ENCODE measurements at regions not wholly inside any gene's neighbourhood (a gene's known extent, or its start where the extent isn't known, plus 50 kb on each side); places are given as distances from the start of the nearest gene placed in this dataset.

GRCh38 chr15:62570405-62570783, 405.3 kb upstream of the C2CD4B start:
- H3K4me3 Mint-ChIP-seq, result no peak overlapping the region
- ATAC-seq (ENCODE audit: low read depth) (no peak), DNase-seq (no peak)
- H3K4me1 Mint-ChIP-seq, result peaks cover 4% of the 10 kb centered on the region
- H3K36me3 Mint-ChIP-seq, result no peaks in the 10 kb centered on the region
- H3K27ac Mint-ChIP-seq, result no peak overlapping the region
- POLR2A ChIA-PET, result no interaction called here
- peaks cover 6% of the 10 kb centered on the region for H3K27me3 Mint-ChIP-seq
- H3K9me3 Mint-ChIP-seq, result no peaks in the 10 kb centered on the region

DNA sequence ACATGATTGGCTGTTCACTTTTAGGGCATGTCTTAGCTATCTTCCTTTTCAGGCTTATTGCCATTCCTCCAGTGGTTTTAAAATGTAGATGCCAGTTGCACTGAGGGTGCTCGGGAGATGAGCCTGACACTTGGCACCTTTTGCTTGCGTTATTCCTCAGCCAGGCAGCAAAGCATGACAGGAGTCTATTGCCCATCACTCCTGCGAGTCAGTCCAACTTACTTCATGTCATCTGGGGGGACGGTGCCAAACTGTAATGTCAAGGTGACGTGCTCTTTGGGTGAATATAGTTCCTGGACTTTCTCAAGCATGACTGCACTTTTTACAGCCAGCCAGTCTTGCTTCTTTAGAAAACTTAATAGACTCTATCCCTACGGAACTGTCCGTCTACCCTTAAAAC, 406.0 kb upstream of the C2CD4B start:
- no peak overlapping the region for H3K4me3 Mint-ChIP-seq
- no peak for DNase-seq
- H3K27ac Mint-ChIP-seq, result no peak overlapping the region
- no peaks in the 10 kb centered on the region for H3K9me3 Mint-ChIP-seq
- H3K27me3 Mint-ChIP-seq, result peaks cover 8% of the 10 kb centered on the region
- POLR2A ChIA-PET, result no interaction called here
- H3K36me3 Mint-ChIP-seq, result no peaks in the 10 kb centered on the region
- ATAC-seq (ENCODE audit: low read depth), result no peak
- H3K4me1 Mint-ChIP-seq, result peaks cover 4% of the 10 kb centered on the region

GRCh38 chr15:62572797-62573196, 407.7 kb upstream of the C2CD4B start:
- POLR2A ChIA-PET, result no interaction called here

DNA sequence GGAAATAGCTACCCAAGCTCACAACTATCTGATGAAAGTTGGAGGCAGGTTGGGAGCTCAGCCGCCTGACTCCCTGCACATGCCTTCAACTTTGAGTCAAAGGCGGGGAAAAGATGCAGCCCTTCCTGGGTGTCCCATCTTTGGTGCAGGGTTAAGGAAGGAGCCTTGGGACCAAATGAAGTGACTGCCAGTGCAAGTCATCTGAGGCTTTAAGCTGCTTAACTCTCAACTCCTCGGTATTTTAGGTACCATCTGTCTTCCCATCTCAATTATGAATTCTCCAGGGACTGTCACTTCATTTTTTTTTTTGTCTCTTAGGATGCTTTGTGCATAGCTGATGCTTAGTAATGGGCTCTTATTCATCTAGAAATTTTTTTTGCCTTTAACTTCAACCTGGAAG, 408.8 kb upstream of the C2CD4B start:
- DNase-seq (no peak), ATAC-seq (ENCODE audit: low read depth) (no peak)
- Mint-ChIP-seq H3K9me3 (no peaks in the 10 kb centered on the region), H3K4me3 (no peak overlapping the region), H3K4me1 (peaks cover 4% of the 10 kb centered on the region), H3K27me3 (peaks cover 6% of the 10 kb centered on the region), H3K36me3 (no peaks in the 10 kb centered on the region), H3K27ac (no peak overlapping the region)
- POLR2A ChIA-PET, result interaction anchor here (0.7 kb wide), 1 partner anchor 219 kb away, joined by 5 read pairs; no protein-coding TSS in a partner anchor

More at GRCh38 chr15:62572797-62573196, 407.7 kb upstream of the C2CD4B start:
- no peaks in the 10 kb centered on the region for H3K36me3 Mint-ChIP-seq
- peaks cover 6% of the 10 kb centered on the region for H3K27me3 Mint-ChIP-seq
- no peak overlapping the region for H3K4me3 Mint-ChIP-seq
- peaks cover 4% of the 10 kb centered on the region for H3K4me1 Mint-ChIP-seq
- ATAC-seq (ENCODE audit: low read depth) (no peak), DNase-seq (no peak)
- no peak overlapping the region for H3K27ac Mint-ChIP-seq
- H3K9me3 Mint-ChIP-seq, result no peaks in the 10 kb centered on the region

GRCh38 chr15:62578546-62578945, 413.5 kb upstream of the C2CD4B start:
- DNase-seq, result no peak
- no peak for ATAC-seq (ENCODE audit: low read depth)
- Mint-ChIP-seq H3K27ac (no peak overlapping the region), H3K27me3 (peaks cover 8% of the 10 kb centered on the region), H3K4me1 (no peaks in the 10 kb centered on the region), H3K9me3 (no peaks in the 10 kb centered on the region), H3K4me3 (no peak overlapping the region), H3K36me3 (no peaks in the 10 kb centered on the region)
- POLR2A ChIA-PET, result no interaction called here

GRCh38 chr15:62578960-62579359, 413.9 kb upstream of the C2CD4B start:
- Mint-ChIP-seq H3K36me3 (no peaks in the 10 kb centered on the region), H3K27me3 (peaks cover 8% of the 10 kb centered on the region), H3K9me3 (no peaks in the 10 kb centered on the region), H3K4me1 (no peaks in the 10 kb centered on the region), H3K4me3 (no peak overlapping the region), H3K27ac (no peak overlapping the region)
- POLR2A ChIA-PET, result no interaction called here
- DNase-seq (no peak), ATAC-seq (ENCODE audit: low read depth) (no peak)

GRCh38 chr15:62579842-62580241, 414.8 kb upstream of the C2CD4B start:
- Mint-ChIP-seq H3K4me3 (no peak overlapping the region), H3K27me3 (peaks cover 5% of the 10 kb centered on the region), H3K27ac (no peak overlapping the region), H3K4me1 (no peaks in the 10 kb centered on the region), H3K9me3 (no peaks in the 10 kb centered on the region), H3K36me3 (no peaks in the 10 kb centered on the region)
- ATAC-seq (ENCODE audit: low read depth) (no peak), DNase-seq (no peak)
- POLR2A ChIA-PET, result no interaction called here

- DNase-seq, result no peak
- Mint-ChIP-seq H3K27me3 (peaks cover 1% of the 10 kb centered on the region), H3K36me3 (no peaks in the 10 kb centered on the region), H3K27ac (no peak overlapping the region), H3K9me3 (no peaks in the 10 kb centered on the region), H3K4me3 (no peak overlapping the region), H3K4me1 (no peaks in the 10 kb centered on the region)
- no peak for ATAC-seq (ENCODE audit: low read depth)
- POLR2A ChIA-PET, result no interaction called here
These were observed 417.5 kb upstream of the C2CD4B start for GRCh38 chr15:62582580-62582979.

GRCh38 chr15:62584301-62585235, 419.5 kb upstream of the C2CD4B start:
- no peak overlapping the region for H3K4me3 Mint-ChIP-seq
- POLR2A ChIA-PET, result no interaction called here
- no peaks in the 10 kb centered on the region for H3K9me3 Mint-ChIP-seq
- H3K4me1 Mint-ChIP-seq, result no peaks in the 10 kb centered on the region
- H3K36me3 Mint-ChIP-seq, result no peaks in the 10 kb centered on the region
- H3K27ac Mint-ChIP-seq, result no peak overlapping the region
- H3K27me3 Mint-ChIP-seq, result no peaks in the 10 kb centered on the region
- DNase-seq (no peak), ATAC-seq (ENCODE audit: low read depth) (no peak)

GRCh38 chr15:62588938-62589670, 424.0 kb upstream of the C2CD4B start:
- Mint-ChIP-seq H3K36me3 (no peaks in the 10 kb centered on the region), H3K9me3 (no peaks in the 10 kb centered on the region), H3K4me1 (no peaks in the 10 kb centered on the region), H3K4me3 (no peak overlapping the region), H3K27ac (no peak overlapping the region), H3K27me3 (peaks cover 11% of the 10 kb centered on the region)
- DNase-seq (no peak), ATAC-seq (ENCODE audit: low read depth) (no peak)
- POLR2A ChIA-PET, result no interaction called here

- H3K4me3 Mint-ChIP-seq, result no peak overlapping the region
- DNase-seq (no peak), ATAC-seq (ENCODE audit: low read depth) (no peak)
- no peaks in the 10 kb centered on the region for H3K9me3 Mint-ChIP-seq
- H3K4me1 Mint-ChIP-seq, result no peaks in the 10 kb centered on the region
- no peak overlapping the region for H3K27ac Mint-ChIP-seq
- POLR2A ChIA-PET, result no interaction called here
- no peaks in the 10 kb centered on the region for H3K36me3 Mint-ChIP-seq
- H3K27me3 Mint-ChIP-seq, result peaks cover 14% of the 10 kb centered on the region
These were observed 427.1 kb upstream of the C2CD4B start for GRCh38 chr15:62591842-62592838.

DNA sequence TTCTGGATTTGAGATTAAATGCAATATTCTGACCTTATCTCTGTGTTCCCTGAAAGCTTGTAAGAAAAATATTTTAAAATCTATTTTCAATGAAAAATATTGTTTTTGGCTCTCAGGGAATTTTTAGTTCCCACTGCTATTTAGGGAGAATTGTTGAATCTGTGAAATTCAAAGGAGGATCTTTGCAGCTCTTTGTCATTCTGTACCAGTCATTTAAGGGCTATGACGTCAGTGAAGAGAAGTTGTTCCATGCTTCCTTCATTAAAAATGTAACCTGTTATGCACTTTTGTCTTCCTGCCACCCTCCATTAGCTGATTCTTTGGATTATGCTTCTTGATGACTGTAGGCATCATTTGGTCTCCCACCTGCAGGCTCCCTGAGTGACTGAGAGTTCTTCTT, 427.8 kb upstream of the C2CD4B start:
- H3K4me1 Mint-ChIP-seq, result no peaks in the 10 kb centered on the region
- no peak overlapping the region for H3K27ac Mint-ChIP-seq
- peaks cover 14% of the 10 kb centered on the region for H3K27me3 Mint-ChIP-seq
- ATAC-seq (ENCODE audit: low read depth) (no peak), DNase-seq (no peak)
- no peak overlapping the region for H3K4me3 Mint-ChIP-seq
- no peaks in the 10 kb centered on the region for H3K36me3 Mint-ChIP-seq
- POLR2A ChIA-PET, result no interaction called here
- H3K9me3 Mint-ChIP-seq, result no peaks in the 10 kb centered on the region

DNA sequence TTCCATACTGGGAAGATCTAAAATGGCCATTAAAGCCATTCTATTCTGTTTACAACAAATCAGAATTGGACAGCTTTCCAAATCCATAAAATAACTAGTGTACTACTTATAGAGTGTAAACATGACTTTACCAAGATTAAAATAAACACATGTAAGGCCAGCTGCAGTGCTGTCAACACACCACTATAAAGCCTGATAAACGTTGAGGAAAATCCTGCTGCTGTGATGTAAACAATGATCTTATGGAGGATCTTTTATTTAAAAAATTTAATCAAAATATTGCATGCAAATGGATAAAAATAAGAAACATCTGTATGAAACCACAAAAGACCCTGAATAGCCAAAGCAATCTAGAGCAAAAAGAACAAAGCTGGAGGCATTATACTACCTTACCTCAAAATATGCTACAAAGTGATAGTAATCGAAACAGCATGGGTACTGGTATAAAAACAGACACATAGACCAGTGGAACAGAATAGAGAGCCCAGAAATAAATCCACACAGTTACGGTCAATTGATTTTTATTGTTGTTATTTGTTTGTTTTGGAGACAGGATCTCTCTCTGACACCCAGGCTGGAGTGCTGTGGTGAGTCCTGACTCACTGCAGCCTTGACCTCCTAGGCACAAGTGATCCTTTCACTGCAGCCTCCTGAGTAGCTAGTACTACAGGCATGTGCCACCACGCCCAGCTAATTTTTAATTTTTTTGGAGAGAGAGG, 428.8 kb upstream of the C2CD4B start:
- POLR2A ChIA-PET, result no interaction called here
- Mint-ChIP-seq H3K27me3 (peaks cover 14% of the 10 kb centered on the region), H3K4me1 (no peaks in the 10 kb centered on the region), H3K9me3 (no peaks in the 10 kb centered on the region), H3K27ac (no peak overlapping the region), H3K4me3 (no peak overlapping the region), H3K36me3 (no peaks in the 10 kb centered on the region)
- ATAC-seq (ENCODE audit: low read depth) (no peak), DNase-seq (no peak)
